K562 (cell line): ENCODE measurements at regions not wholly inside any gene's neighbourhood (a gene's known extent, or its start where the extent isn't known, plus 50 kb on each side); places are given as distances from the start of the nearest gene placed in this dataset.
A peak's percentile ranks its signal among the peaks of the same experiment; 100 is the strongest.

Source experiments
- GABPB1 ChIP-seq: sonication (generic); formaldehyde crosslinking; IDR thresholded peaks from 2 replicates; pipeline ENCODE4 v1.8.0; 2022; ENCODE audit warnings: mild to moderate bottlenecking, missing genetic modification reagents
- GATA2 ChIP-seq: sonication (generic); formaldehyde crosslinking; IDR thresholded peaks from 2 replicates; pipeline ENCODE4 v1.4.0; 2020; ENCODE audit warnings: mild to moderate bottlenecking, missing genetic modification reagents
- MYNN ChIP-seq, 2 experiments: sonication (generic); formaldehyde crosslinking in 1 of 2; IDR thresholded peaks; 2 replicates each; pipeline versions ENCODE4 v1.5.0 to v1.6.1; 2016 to 2020; ENCODE audit warnings: antibody characterized with exemption in 1 of 2, missing genetic modification reagents in 1 of 2
- REST ChIP-seq, 2 experiments: fragments of 450-650 bp; formaldehyde crosslinking in 1 of 2; IDR thresholded peaks; 2 replicates each; pipeline versions ENCODE4 v1.4.0 to v1.6.1; 2014 to 2020; ENCODE audit warnings: mild to moderate bottlenecking in 2 of 2, borderline replicate concordance in 1 of 2, low read depth in 1 of 2
- ZFP91 ChIP-seq: sonication (generic); formaldehyde crosslinking; IDR thresholded peaks from 2 replicates; pipeline ENCODE4 v1.8.0; 2022; ENCODE audit warnings: mild to moderate bottlenecking, missing genetic modification reagents
- ZNF311 ChIP-seq: fragments of 250-450 bp; sonication (Bioruptor Pico); IDR thresholded peaks from 2 replicates; pipeline ENCODE4 v1.4.0; 2020; ENCODE audit warnings: mild to moderate bottlenecking, moderate library complexity
- ZNF324 ChIP-seq: fragments of 250-450 bp; sonication (Bioruptor Pico); IDR thresholded peaks from 2 replicates; pipeline ENCODE4 v1.4.0; 2020; ENCODE audit warnings: mild to moderate bottlenecking
- ZNF584 ChIP-seq: fragments of 200-800 bp; sonication (Bioruptor generic); IDR thresholded peaks from 2 replicates; pipeline ENCODE4 v1.6.1; 2016; ENCODE audit warnings: low read depth, mild to moderate bottlenecking, missing genetic modification characterization, missing compliant biosample characterization
- ZNF707 ChIP-seq: fragments of 250-450 bp; sonication (Bioruptor Pico); conservative IDR thresholded peaks from 2 replicates; pipeline ENCODE4 v1.8.0; 2022; ENCODE audit warnings: inconsistent platforms, mild to moderate bottlenecking, moderate library complexity
- TF ChIP-seq, protein P1 (sequence below): fragments of 450-650 bp; IDR thresholded peaks from 2 replicates; pipeline ENCODE4 v1.6.1; 2016; ENCODE audit warnings: low read depth

GRCh38 chr12:76621582-76622024 lies 62.0 kb upstream of the OSBPL8 start (continued):
- TF ChIP-seq ZNF584 (no peak), REST (IDR thresholded peaks at IDR 0.05; ENCODE audit: borderline replicate concordance) (peak; percentile 91), REST (CRISPR knock-in tag; IDR thresholded peaks at IDR 0.05; ENCODE audit: low read depth) (no peak), GABPB1 (no peak), ZNF311 (no peak), ZNF324 (no peak), MYNN (IDR thresholded peaks at IDR 0.05) (no peak), MYNN (CRISPR knock-in tag; IDR thresholded peaks at IDR 0.05) (no peak), ZFP91 (CRISPR knock-in tag) (no peak), ZNF707 (CRISPR knock-in tag) (no peak), GATA2 (peak; percentile 49)
- TF ChIP-seq, protein P1, sequence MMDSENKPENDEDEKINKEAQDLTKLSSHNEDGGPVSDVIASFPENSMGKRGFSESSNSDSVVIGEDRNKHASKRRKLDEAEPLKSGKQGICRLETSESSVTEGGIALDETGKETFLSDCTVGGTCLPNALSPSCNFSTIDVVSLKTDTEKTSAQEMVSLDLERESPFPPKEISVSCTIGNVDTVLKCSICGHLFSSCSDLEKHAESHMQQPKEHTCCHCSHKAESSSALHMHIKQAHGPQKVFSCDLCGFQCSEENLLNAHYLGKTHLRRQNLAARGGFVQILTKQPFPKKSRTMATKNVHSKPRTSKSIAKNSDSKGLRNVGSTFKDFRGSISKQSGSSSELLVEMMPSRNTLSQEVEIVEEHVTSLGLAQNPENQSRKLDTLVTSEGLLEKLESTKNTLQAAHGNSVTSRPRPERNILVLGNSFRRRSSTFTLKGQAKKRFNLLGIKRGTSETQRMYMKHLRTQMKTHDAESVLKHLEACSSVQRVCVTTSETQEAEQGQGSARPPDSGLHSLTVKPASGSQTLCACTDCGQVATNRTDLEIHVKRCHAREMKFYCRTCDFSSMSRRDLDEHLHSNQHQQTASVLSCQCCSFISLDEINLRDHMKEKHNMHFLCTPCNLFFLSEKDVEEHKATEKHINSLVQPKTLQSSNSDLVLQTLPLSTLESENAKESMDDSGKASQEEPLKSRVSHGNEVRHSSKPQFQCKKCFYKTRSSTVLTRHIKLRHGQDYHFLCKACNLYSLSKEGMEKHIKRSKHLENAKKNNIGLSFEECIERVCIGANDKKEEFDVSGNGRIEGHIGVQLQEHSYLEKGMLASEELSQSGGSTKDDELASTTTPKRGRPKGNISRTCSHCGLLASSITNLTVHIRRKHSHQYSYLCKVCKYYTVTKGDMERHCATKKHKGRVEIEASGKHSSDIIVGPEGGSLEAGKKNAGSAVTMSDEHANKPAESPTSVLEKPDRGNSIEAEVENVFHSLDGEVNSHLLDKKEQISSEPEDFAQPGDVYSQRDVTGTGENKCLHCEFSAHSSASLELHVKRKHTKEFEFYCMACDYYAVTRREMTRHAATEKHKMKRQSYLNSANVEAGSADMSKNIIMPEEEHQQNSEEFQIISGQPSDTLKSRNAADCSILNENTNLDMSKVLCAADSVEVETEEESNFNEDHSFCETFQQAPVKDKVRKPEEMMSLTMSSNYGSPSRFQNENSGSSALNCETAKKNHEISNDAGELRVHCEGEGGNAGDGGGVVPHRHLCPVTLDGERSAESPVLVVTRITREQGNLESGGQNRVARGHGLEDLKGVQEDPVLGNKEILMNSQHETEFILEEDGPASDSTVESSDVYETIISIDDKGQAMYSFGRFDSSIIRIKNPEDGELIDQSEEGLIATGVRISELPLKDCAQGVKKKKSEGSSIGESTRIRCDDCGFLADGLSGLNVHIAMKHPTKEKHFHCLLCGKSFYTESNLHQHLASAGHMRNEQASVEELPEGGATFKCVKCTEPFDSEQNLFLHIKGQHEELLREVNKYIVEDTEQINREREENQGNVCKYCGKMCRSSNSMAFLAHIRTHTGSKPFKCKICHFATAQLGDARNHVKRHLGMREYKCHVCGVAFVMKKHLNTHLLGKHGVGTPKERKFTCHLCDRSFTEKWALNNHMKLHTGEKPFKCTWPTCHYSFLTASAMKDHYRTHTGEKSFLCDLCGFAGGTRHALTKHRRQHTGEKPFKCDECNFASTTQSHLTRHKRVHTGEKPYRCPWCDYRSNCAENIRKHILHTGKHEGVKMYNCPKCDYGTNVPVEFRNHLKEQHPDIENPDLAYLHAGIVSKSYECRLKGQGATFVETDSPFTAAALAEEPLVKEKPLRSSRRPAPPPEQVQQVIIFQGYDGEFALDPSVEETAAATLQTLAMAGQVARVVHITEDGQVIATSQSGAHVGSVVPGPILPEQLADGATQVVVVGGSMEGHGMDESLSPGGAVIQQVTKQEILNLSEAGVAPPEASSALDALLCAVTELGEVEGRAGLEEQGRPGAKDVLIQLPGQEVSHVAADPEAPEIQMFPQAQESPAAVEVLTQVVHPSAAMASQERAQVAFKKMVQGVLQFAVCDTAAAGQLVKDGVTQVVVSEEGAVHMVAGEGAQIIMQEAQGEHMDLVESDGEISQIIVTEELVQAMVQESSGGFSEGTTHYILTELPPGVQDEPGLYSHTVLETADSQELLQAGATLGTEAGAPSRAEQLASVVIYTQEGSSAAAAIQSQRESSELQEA, result no peak
